ENCODE measurements at regions not wholly inside any gene's neighbourhood (a gene's known extent, or its start where the extent isn't known, plus 50 kb on each side); places are given as distances from the start of the nearest gene placed in this dataset.
"Not testable (repeated sequence)": the region's sequence is repeated elsewhere in the genome, so short reads cannot be mapped to it uniquely, and the experiment has no call there.

DNA sequence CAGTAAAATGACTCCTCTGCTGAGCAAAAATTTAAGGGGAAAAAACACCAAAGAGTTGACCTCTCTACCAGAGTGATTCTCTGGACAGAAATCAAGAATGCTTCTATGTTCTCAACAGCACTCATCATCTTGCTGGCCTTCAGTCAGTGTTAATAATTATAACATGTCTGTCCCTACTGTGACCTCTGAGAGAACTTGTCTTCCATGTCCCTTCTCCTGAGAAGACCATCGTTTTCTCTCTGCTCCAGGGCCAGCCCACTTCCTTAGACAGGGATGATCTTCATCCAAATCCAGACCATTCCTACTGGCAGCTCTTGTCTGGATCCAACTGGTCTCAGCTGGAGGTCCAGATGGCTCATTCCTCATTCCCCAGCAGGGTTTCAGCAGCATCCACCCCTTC lies 139.0 kb upstream of the NECTIN3 start:
- H3K9me3 ChIP-seq (ENCODE audit: severe bottlenecking): no peaks in the 10 kb centered on the region
- peak; percentile 17 for DNase-seq
- H3K36me3 ChIP-seq: no peaks in the 10 kb centered on the region
- no peak overlapping the region for H3K27ac ChIP-seq
- TF ChIP-seq, protein P1, sequence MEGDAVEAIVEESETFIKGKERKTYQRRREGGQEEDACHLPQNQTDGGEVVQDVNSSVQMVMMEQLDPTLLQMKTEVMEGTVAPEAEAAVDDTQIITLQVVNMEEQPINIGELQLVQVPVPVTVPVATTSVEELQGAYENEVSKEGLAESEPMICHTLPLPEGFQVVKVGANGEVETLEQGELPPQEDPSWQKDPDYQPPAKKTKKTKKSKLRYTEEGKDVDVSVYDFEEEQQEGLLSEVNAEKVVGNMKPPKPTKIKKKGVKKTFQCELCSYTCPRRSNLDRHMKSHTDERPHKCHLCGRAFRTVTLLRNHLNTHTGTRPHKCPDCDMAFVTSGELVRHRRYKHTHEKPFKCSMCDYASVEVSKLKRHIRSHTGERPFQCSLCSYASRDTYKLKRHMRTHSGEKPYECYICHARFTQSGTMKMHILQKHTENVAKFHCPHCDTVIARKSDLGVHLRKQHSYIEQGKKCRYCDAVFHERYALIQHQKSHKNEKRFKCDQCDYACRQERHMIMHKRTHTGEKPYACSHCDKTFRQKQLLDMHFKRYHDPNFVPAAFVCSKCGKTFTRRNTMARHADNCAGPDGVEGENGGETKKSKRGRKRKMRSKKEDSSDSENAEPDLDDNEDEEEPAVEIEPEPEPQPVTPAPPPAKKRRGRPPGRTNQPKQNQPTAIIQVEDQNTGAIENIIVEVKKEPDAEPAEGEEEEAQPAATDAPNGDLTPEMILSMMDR (IDR thresholded peaks at IDR 0.05; ENCODE audit: low read depth, low read length): no peak
- no peaks in the 10 kb centered on the region for H3K27me3 ChIP-seq (ENCODE audit: insufficient read depth, low read depth, severe bottlenecking)
- no peak overlapping the region for H3K4me3 ChIP-seq (ENCODE audit: low read depth, low read length)

DNA sequence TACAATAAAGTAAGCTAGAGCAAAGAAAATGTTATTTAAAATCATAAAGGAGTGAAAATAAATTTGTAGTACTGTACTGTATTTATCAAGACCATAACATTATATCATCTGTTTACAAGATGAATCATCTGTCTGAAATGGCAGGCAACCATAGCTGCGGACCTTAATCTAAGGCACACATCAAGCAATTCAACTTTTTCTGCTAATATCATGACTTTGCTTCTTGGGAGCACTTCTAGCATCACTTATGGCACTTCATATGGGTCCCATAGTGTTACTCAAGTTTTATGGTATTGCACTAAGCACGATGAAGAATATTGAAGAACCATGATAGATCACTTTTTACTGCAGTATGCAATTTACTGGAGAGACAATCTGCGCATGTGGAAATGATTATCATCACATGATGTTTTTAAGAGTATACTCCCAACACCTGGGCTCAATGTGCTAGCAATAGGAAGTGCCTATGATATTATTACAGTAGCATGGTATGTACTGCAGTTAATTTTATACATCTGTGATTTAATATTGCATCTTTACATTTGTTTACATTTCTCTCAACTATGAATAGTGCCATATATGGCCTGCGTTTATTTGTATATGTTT lies 137.7 kb upstream of the NECTIN3 start:
- TF ChIP-seq, protein P1 (IDR thresholded peaks at IDR 0.05; ENCODE audit: low read depth, low read length): no peak
- no peak for DNase-seq
- Histone ChIP-seq H3K4me3 (ENCODE audit: low read depth, low read length) (no peak overlapping the region), H3K9me3 (ENCODE audit: severe bottlenecking) (no peaks in the 10 kb centered on the region), H3K27ac (no peak overlapping the region), H3K27me3 (ENCODE audit: insufficient read depth, low read depth, severe bottlenecking) (no peaks in the 10 kb centered on the region), H3K36me3 (no peaks in the 10 kb centered on the region)

DNA sequence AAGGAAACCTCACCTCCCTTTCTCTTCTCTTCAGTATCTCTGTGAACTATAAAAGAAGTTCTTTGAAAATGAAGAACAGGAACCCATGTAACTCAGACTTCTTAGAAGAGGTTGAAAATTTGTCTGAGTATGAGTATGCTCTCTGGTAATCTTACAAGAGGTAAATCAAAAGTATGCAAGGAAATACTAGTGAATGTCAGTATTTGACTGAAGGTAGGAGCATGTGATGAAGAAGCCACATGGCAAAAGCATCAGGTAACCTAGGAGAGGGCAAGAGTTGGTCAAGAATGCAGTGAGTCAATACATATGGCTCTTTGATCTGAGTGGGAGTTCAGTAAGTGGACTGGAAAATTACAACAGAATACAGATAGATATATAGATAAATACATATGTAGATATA lies 133.0 kb upstream of the NECTIN3 start:
- H3K9me3 ChIP-seq (ENCODE audit: severe bottlenecking): no peaks in the 10 kb centered on the region
- no peak overlapping the region for H3K27ac ChIP-seq
- no peaks in the 10 kb centered on the region for H3K36me3 ChIP-seq
- TF ChIP-seq, protein P1 (IDR thresholded peaks at IDR 0.05; ENCODE audit: low read depth, low read length): no peak
- H3K27me3 ChIP-seq (ENCODE audit: insufficient read depth, low read depth, severe bottlenecking): no peaks in the 10 kb centered on the region
- no peak for DNase-seq
- H3K4me3 ChIP-seq (ENCODE audit: low read depth, low read length): no peak overlapping the region

DNA sequence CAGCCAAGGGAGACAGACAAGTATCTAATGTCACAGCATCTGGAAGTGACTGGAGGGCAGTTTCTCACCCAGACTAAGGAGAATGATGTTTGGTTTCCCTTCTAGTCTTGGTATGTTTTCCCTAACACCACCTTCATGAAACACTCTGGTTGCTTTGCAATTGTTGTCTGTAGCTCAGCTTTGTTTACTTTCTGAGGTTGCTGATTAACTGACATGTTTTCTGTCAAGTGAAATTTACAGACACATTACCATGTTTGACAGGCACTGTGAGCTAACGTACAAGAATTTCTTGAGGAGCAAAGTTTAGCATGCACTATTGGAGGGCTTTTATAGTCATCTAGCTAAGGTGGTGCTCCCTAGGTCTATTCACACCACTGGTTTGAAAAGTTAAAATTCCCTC lies 131.6 kb upstream of the NECTIN3 start:
- H3K27me3 ChIP-seq (ENCODE audit: insufficient read depth, low read depth, severe bottlenecking): no peaks in the 10 kb centered on the region
- no peak overlapping the region for H3K27ac ChIP-seq

DNA sequence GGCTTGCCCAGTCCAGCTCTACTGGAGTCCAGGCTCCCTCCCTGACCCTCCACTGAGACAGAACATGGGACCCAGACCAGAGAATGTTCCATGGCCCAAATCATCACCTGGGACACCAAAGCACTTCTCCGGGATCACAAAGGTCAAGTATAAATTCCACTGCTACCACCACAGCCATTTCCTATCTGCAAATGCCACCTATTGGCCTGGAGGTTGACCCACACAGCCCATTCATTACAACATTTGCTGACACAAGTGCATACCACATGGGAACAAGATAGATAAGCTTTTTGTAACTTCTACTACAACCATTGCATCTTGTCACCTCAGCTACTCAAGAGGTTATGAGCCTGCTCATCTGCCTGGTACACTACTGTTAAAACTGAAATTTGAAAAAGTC lies 126.8 kb upstream of the NECTIN3 start:
- no peaks in the 10 kb centered on the region for H3K36me3 ChIP-seq
- no peak for DNase-seq
- no peak overlapping the region for H3K4me3 ChIP-seq (ENCODE audit: low read depth, low read length)
- no peaks in the 10 kb centered on the region for H3K27me3 ChIP-seq (ENCODE audit: insufficient read depth, low read depth, severe bottlenecking)
- peaks cover 20% of the 10 kb centered on the region for H3K9me3 ChIP-seq (ENCODE audit: severe bottlenecking)
- TF ChIP-seq, protein P1 (IDR thresholded peaks at IDR 0.05; ENCODE audit: low read depth, low read length): no peak
- H3K27ac ChIP-seq: no peak overlapping the region

More for the DNA sequence above, 131.6 kb upstream of the NECTIN3 start:
- TF ChIP-seq, protein P1 (IDR thresholded peaks at IDR 0.05; ENCODE audit: low read depth, low read length): no peak
- H3K9me3 ChIP-seq (ENCODE audit: severe bottlenecking): peaks cover 9% of the 10 kb centered on the region
- no peaks in the 10 kb centered on the region for H3K36me3 ChIP-seq
- H3K4me3 ChIP-seq (ENCODE audit: low read depth, low read length): no peak overlapping the region
- DNase-seq: no peak

DNA sequence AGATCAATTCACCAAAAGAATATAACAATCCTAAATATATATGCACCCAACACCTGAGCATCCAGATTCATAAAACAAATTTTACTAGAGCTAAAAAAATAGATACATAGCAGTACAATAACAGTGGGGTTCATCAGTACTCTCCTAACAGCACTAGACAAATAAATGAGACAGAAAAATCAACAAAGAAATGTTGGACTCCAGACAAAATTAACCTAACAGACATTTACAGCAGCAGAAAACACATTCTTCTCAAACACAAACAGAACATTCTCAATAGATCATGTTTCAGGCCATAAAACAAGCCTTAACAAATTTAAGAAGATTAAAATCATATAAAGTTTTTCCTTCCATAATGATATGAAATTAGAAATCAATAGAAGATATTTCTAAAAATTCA lies 124.8 kb upstream of the NECTIN3 start:
- Histone ChIP-seq H3K27me3 (ENCODE audit: insufficient read depth, low read depth, severe bottlenecking) (no peaks in the 10 kb centered on the region), H3K36me3 (no peaks in the 10 kb centered on the region), H3K27ac (no peak overlapping the region), H3K9me3 (ENCODE audit: severe bottlenecking) (peaks cover 21% of the 10 kb centered on the region), H3K4me3 (ENCODE audit: low read depth, low read length) (no peak overlapping the region)
- TF ChIP-seq, protein P1 (IDR thresholded peaks at IDR 0.05; ENCODE audit: low read depth, low read length): no peak
- DNase-seq: no peak

DNA sequence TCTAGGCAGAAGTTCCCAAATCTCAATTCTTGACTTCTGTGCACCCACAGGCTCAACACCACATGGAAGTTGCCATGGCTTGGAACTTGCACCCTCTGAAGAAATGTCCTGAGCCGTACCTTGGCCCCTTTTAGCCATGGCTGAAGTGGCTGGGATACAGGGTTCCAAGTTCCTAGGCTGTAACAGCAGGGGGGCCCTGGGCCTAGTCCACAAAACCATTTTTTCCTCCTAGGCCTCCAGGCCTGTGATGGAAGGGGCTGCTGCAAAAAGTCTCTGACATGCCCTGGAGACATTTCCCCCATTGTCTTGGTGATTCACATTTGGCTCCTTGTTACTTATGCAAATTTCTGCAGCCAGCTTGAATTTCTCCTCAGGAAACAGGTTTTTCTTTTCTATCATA lies 122.4 kb upstream of the NECTIN3 start:
- H3K9me3 ChIP-seq (ENCODE audit: severe bottlenecking): peaks cover 21% of the 10 kb centered on the region
- not testable (repeated sequence) for H3K27ac ChIP-seq; DNase-seq; H3K36me3 ChIP-seq; H3K4me3 ChIP-seq (ENCODE audit: low read depth, low read length); H3K27me3 ChIP-seq (ENCODE audit: insufficient read depth, low read depth, severe bottlenecking)

Measured in WERI-Rb-1 (cell line).